OCI-LY1 (cell line): ENCODE measurements at regions not wholly inside any gene's neighbourhood (a gene's known extent, or its start where the extent isn't known, plus 50 kb on each side); places are given as distances from the start of the nearest gene placed in this dataset.

Source experiments
- EZH2 ChIP-seq: fragments of 200-600 bp; sonication (generic), shearing (Covaris generic); IDR thresholded peaks from 2 replicates; pipeline ENCODE4 v1.8.0; 2017; ENCODE audit warnings: borderline replicate concordance, mixed run types, mild to moderate bottlenecking, antibody characterized with exemption, low read length, moderate library complexity, mixed read lengths
- TF ChIP-seq, protein P1 (sequence below): fragments of 200-600 bp; sonication (generic), shearing (Covaris generic); IDR thresholded peaks from 2 replicates; pipeline ENCODE4 v1.5.1; 2017; ENCODE audit warnings: mild to moderate bottlenecking, antibody characterized with exemption, low read length, moderate library complexity, mixed read lengths

- TF ChIP-seq, protein P1, sequence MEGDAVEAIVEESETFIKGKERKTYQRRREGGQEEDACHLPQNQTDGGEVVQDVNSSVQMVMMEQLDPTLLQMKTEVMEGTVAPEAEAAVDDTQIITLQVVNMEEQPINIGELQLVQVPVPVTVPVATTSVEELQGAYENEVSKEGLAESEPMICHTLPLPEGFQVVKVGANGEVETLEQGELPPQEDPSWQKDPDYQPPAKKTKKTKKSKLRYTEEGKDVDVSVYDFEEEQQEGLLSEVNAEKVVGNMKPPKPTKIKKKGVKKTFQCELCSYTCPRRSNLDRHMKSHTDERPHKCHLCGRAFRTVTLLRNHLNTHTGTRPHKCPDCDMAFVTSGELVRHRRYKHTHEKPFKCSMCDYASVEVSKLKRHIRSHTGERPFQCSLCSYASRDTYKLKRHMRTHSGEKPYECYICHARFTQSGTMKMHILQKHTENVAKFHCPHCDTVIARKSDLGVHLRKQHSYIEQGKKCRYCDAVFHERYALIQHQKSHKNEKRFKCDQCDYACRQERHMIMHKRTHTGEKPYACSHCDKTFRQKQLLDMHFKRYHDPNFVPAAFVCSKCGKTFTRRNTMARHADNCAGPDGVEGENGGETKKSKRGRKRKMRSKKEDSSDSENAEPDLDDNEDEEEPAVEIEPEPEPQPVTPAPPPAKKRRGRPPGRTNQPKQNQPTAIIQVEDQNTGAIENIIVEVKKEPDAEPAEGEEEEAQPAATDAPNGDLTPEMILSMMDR = no peak
- no peak for TF ChIP-seq EZH2
Observed at GRCh38 chr5:111914966-111915636, 158.1 kb upstream of the NREP start.
